ENCODE measurements at regions not wholly inside any gene's neighbourhood (a gene's known extent, or its start where the extent isn't known, plus 50 kb on each side); places are given as distances from the start of the nearest gene placed in this dataset.

DNA sequence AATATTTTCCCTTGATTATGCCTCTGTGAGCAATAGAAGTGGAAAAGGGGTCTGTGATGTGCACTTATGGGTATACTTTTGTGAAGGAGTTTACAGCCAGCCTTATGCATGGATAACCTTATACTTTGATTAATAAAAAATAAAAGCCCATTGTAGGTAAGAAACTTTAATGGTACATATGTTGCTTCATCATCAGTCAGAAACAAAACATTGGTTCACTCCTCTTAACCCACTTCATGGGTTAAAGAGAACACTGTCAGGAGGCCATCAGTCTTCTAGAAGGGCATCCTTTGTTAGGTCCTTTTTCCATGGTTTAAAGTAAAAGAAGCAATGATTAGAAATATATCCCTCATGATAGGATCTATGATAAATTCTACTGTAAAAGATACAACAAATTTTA lies 952.1 kb upstream of the MIR17HG start:
- Histone ChIP-seq H3K4me3 (no peak overlapping the region), H3K4me2 (no peak overlapping the region), H3K4me1 (no peaks in the 10 kb centered on the region), H3K9me3 (no peaks in the 10 kb centered on the region), H3K27ac (no peak overlapping the region)
- ChIA-PET POLR2A (no interaction called here), CTCF (no interaction called here)
- ATAC-seq (no peak), DNase-seq (ENCODE audit: low read depth in 1 of 2, low spot score in 1 of 2) (no peak), FAIRE-seq (no peak)
- TF ChIP-seq MAZ (IDR thresholded peaks at IDR 0.05; ENCODE audit: borderline replicate concordance, low read depth, low read length) (no peak), TFCP2L1 (CRISPR knock-in tag; IDR thresholded peaks at IDR 0.05) (no peak), KDM1A (IDR thresholded peaks at IDR 0.05; ENCODE audit: low read depth) (no peak), MAFK (IDR thresholded peaks at IDR 0.05; ENCODE audit: partially characterized antibody) (no peak), MYC (IDR thresholded peaks at IDR 0.05; ENCODE audit: borderline replicate concordance, low read length) (no peak), ZC3H11A (IDR thresholded peaks at IDR 0.05) (no peak), JUN (IDR thresholded peaks at IDR 0.05) (no peak), CHD2 (IDR thresholded peaks at IDR 0.05; ENCODE audit: low read length, partially characterized antibody) (no peak), HOXA7 (CRISPR knock-in tag; IDR thresholded peaks at IDR 0.05) (no peak), NPAS2 (CRISPR knock-in tag; IDR thresholded peaks at IDR 0.05; ENCODE audit: borderline replicate concordance) (no peak), SMC3 (IDR thresholded peaks at IDR 0.05) (no peak), CBX8 (IDR thresholded peaks at IDR 0.05) (no peak), GATA3 (IDR thresholded peaks at IDR 0.05; ENCODE audit: borderline replicate concordance) (no peak), ZFP36 (IDR thresholded peaks at IDR 0.05; ENCODE audit: borderline replicate concordance, partially characterized antibody) (no peak), KDM5A (IDR thresholded peaks at IDR 0.05) (no peak), FOXS1 (CRISPR knock-in tag; IDR thresholded peaks at IDR 0.05) (no peak)
- TF ChIP-seq, protein P1, sequence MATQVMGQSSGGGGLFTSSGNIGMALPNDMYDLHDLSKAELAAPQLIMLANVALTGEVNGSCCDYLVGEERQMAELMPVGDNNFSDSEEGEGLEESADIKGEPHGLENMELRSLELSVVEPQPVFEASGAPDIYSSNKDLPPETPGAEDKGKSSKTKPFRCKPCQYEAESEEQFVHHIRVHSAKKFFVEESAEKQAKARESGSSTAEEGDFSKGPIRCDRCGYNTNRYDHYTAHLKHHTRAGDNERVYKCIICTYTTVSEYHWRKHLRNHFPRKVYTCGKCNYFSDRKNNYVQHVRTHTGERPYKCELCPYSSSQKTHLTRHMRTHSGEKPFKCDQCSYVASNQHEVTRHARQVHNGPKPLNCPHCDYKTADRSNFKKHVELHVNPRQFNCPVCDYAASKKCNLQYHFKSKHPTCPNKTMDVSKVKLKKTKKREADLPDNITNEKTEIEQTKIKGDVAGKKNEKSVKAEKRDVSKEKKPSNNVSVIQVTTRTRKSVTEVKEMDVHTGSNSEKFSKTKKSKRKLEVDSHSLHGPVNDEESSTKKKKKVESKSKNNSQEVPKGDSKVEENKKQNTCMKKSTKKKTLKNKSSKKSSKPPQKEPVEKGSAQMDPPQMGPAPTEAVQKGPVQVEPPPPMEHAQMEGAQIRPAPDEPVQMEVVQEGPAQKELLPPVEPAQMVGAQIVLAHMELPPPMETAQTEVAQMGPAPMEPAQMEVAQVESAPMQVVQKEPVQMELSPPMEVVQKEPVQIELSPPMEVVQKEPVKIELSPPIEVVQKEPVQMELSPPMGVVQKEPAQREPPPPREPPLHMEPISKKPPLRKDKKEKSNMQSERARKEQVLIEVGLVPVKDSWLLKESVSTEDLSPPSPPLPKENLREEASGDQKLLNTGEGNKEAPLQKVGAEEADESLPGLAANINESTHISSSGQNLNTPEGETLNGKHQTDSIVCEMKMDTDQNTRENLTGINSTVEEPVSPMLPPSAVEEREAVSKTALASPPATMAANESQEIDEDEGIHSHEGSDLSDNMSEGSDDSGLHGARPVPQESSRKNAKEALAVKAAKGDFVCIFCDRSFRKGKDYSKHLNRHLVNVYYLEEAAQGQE (IDR thresholded peaks at IDR 0.05) = no peak
- TF ChIP-seq, protein P2, sequence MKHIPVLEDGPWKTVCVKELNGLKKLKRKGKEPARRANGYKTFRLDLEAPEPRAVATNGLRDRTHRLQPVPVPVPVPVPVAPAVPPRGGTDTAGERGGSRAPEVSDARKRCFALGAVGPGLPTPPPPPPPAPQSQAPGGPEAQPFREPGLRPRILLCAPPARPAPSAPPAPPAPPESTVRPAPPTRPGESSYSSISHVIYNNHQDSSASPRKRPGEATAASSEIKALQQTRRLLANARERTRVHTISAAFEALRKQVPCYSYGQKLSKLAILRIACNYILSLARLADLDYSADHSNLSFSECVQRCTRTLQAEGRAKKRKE (CRISPR knock-in tag; IDR thresholded peaks at IDR 0.05; ENCODE audit: low read depth) = no peak

- ATAC-seq (no peak), DNase-seq (ENCODE audit: low read depth in 1 of 2, low spot score in 1 of 2) (no peak), FAIRE-seq (no peak)
- Histone ChIP-seq H3K4me3 (no peak overlapping the region), H3K9me3 (no peaks in the 10 kb centered on the region), H3K27ac (no peak overlapping the region), H3K4me1 (no peaks in the 10 kb centered on the region), H3K4me2 (no peak overlapping the region)
- POLR2A ChIA-PET = no interaction called here
- WGBS (ENCODE audit: missing lambda C conversion rate) = 83% methylated on average over 3 of the region's 3 CpGs
- no peak for TF ChIP-seq EHF (CRISPR knock-in tag; IDR thresholded peaks at IDR 0.05)
- no peak for TF ChIP-seq HDAC2 (IDR thresholded peaks at IDR 0.05)
- no peak for TF ChIP-seq NPAS2 (CRISPR knock-in tag; IDR thresholded peaks at IDR 0.05; ENCODE audit: borderline replicate concordance)
- TF ChIP-seq EP300 (IDR thresholded peaks at IDR 0.05) = no peak
- TF ChIP-seq POLR2AphosphoS2 (conservative IDR thresholded peaks at IDR 0.05; ENCODE audit: low read length) = no peak
- TF ChIP-seq RNF2 (IDR thresholded peaks at IDR 0.05; ENCODE audit: borderline replicate concordance, low read depth) = no peak
- TF ChIP-seq CHD2 (IDR thresholded peaks at IDR 0.05; ENCODE audit: low read length, partially characterized antibody) = no peak
- TF ChIP-seq, protein P3, sequence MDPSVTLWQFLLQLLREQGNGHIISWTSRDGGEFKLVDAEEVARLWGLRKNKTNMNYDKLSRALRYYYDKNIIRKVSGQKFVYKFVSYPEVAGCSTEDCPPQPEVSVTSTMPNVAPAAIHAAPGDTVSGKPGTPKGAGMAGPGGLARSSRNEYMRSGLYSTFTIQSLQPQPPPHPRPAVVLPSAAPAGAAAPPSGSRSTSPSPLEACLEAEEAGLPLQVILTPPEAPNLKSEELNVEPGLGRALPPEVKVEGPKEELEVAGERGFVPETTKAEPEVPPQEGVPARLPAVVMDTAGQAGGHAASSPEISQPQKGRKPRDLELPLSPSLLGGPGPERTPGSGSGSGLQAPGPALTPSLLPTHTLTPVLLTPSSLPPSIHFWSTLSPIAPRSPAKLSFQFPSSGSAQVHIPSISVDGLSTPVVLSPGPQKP (IDR thresholded peaks at IDR 0.05; ENCODE audit: low read depth, low read length) = no peak
- no peak for TF ChIP-seq ZNF302 (CRISPR knock-in tag; IDR thresholded peaks at IDR 0.05)
- no peak for TF ChIP-seq HOXB5 (CRISPR knock-in tag; IDR thresholded peaks at IDR 0.05)
- no peak for TF ChIP-seq TP53 (CRISPR knock-in tag; IDR thresholded peaks at IDR 0.05)
- no peak for TF ChIP-seq KDM5A (IDR thresholded peaks at IDR 0.05)
- CTCF ChIA-PET = no interaction called here
Measured at GRCh38 chr13:90395846-90396245, 951.6 kb upstream of the MIR17HG start.
